GM23338 (cell line): ENCODE measurements at regions not wholly inside any gene's neighbourhood (a gene's known extent, or its start where the extent isn't known, plus 50 kb on each side); places are given as distances from the start of the nearest gene placed in this dataset.

Experiments
- ATAC-seq: fragments of 200-7000 bp; cut with Tn5 transposase; 3 replicates; pipeline ENCODE4 v1.9.1; 2020
- DNase-seq: peaks from one replicate; pipeline ENCODE4 v3.0.0-alpha.2; 2015; ENCODE audit warnings: low spot score
- H2AFZ ChIP-seq: fragments of 200-600 bp; sonication (generic); 2 replicates; pipeline ENCODE4 v1.8.0; 2016; ENCODE audit warnings: antibody characterized with exemption, mild to moderate bottlenecking, moderate library complexity
- H3F3A ChIP-seq: fragments of 200-600 bp; sonication (generic); replicated peaks from 2 replicates; pipeline ENCODE4 v1.8.0; 2017; ENCODE audit warnings: antibody characterized with exemption, mixed run types, low read depth
- H3K27ac ChIP-seq: fragments of 200-600 bp; sonication (generic); 2 replicates; pipeline ENCODE4 v1.6.1; 2016; ENCODE audit warnings: low read depth
- H3K27me3 ChIP-seq: fragments of 200-600 bp; sonication (generic); 2 replicates; pipeline ENCODE4 v1.8.0; 2016; ENCODE audit warnings: mild to moderate bottlenecking, mixed run types, moderate library complexity; ENCODE audit not compliant: insufficient read depth
- H3K36me3 ChIP-seq: fragments of 200-600 bp; sonication (generic); 2 replicates; pipeline ENCODE4 v1.8.0; 2016; ENCODE audit warnings: mild to moderate bottlenecking; ENCODE audit not compliant: insufficient read depth
- H3K4me1 ChIP-seq: fragments of 200-600 bp; sonication (generic); 2 replicates; pipeline ENCODE4 v1.8.0; 2016; ENCODE audit warnings: mild to moderate bottlenecking, moderate library complexity; ENCODE audit not compliant: insufficient read depth
- H3K4me2 ChIP-seq: fragments of 200-600 bp; sonication (generic); 2 replicates; pipeline ENCODE4 v1.7.1; 2017; ENCODE audit warnings: mixed run types
- H3K4me3 ChIP-seq: fragments of 200-600 bp; sonication (generic); 2 replicates; pipeline ENCODE4 v1.6.1; 2016; ENCODE audit warnings: mixed run types
- H3K79me2 ChIP-seq: fragments of 200-600 bp; sonication (generic); replicated peaks from 2 replicates; pipeline ENCODE4 v1.8.0; 2017; ENCODE audit warnings: mild to moderate bottlenecking; ENCODE audit not compliant: insufficient read depth
- H3K9me2 ChIP-seq: fragments of 200-600 bp; sonication (generic); 2 replicates; pipeline ENCODE4 v1.8.0; 2017; ENCODE audit not compliant: insufficient read depth
- H4K20me1 ChIP-seq: fragments of 200-600 bp; sonication (generic); replicated peaks from 2 replicates; pipeline ENCODE4 v1.8.0; 2017; ENCODE audit warnings: mild to moderate bottlenecking; ENCODE audit not compliant: insufficient read depth
- H3K27ac Mint-ChIP-seq: 2 replicates; pipeline ENCODE4 v1.8.0; 2020; ENCODE audit warnings: inconsistent platforms, mild to moderate bottlenecking, moderate library complexity, mixed read lengths
- H3K27me3 Mint-ChIP-seq: 3 replicates; pipeline ENCODE4 v1.8.0; 2022; ENCODE audit warnings: low read depth, mild to moderate bottlenecking, moderate library complexity, mixed read lengths, inconsistent platforms; ENCODE audit not compliant: insufficient read depth, poor library complexity
- H3K36me3 Mint-ChIP-seq: 3 replicates; pipeline ENCODE4 v1.8.0; 2021; ENCODE audit warnings: low read depth, mild to moderate bottlenecking, inconsistent platforms, moderate library complexity, mixed read lengths
- H3K4me1 Mint-ChIP-seq: 3 replicates; pipeline ENCODE4 v1.8.0; 2020; ENCODE audit warnings: mild to moderate bottlenecking, inconsistent platforms, mixed read lengths
- H3K4me3 Mint-ChIP-seq: 3 replicates; pipeline ENCODE4 v1.8.0; 2021; ENCODE audit warnings: moderate library complexity, mild to moderate bottlenecking, inconsistent platforms, mixed read lengths
- H3K9me3 Mint-ChIP-seq: 3 replicates; pipeline ENCODE4 v1.8.0; 2020; ENCODE audit warnings: moderate library complexity, mild to moderate bottlenecking, inconsistent platforms, mixed read lengths
- POLR2AphosphoS5 ChIP-seq: IDR thresholded peaks from 2 replicates; pipeline ENCODE4 v1.6.1; 2016; ENCODE audit warnings: antibody characterized with exemption, low read depth
- TF ChIP-seq, protein P1 (sequence below), 2 experiments: fragments of 200-600 bp in 1 of 2; sonication (generic) in 1 of 2; conservative IDR thresholded peaks; 2 replicates each; pipeline versions ENCODE4 v1.5.1 to v1.6.1; 2016 to 2017; ENCODE audit warnings: antibody characterized with exemption in 2 of 2, low read depth in 2 of 2, mild to moderate bottlenecking in 2 of 2, moderate library complexity in 1 of 2
- TF ChIP-seq, protein P2 (sequence below): fragments of 250-450 bp; sonication (Bioruptor Pico); IDR thresholded peaks from 2 replicates; pipeline ENCODE4 v1.5.0; 2020; ENCODE audit warnings: mild to moderate bottlenecking, moderate library complexity
- TF ChIP-seq, protein P3 (sequence below): IDR thresholded peaks from 2 replicates; pipeline ENCODE4 v1.6.1; 2016; ENCODE audit warnings: antibody characterized with exemption

DNA sequence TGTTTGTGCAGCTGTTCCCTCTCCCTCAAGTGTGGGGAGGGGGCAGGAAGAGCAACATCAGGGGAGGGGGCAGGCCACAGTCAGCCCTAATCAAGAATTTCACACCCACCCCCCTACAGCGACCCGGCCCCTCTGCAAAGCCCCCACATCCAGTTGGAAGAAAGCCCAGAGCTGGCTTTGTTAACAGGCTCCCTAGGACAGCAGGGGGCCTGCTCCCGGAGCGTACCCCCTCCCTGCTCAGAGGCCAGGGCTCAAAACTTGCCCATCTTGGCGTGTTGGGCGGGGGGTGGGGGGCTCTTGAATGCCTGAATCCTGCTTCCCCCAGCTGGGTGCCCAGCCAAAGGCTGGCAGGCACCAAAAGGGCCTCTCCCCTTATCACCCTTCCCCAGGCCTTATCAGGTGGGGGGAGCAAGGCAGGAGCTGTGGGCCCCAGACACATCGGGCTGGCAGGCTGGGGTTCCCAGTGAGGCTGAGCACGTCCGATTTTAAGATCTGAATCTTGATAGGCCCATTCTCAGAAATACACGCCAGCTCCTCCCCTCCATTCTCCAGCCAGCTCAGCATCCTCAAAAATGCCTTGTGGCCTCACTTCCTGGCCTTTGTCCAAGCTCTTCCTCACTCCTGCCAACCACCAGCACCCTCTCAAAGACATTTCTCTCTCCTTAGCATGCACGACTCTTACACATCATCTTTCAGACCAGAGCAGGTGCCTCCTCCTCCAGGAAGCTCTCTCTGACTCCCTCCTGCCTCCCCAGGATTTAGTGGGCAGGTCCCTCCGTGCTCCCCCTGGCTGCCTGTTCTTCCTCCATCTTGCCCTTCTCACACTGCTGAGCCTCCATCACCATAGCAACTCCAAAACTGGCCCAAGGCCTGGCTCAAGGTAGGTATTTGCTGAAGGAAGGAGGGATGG is 384.8 kb downstream of the MN1 start:
- no peaks in the 10 kb centered on the region for H3K9me2 ChIP-seq
- H3K9me3 Mint-ChIP-seq = no peaks in the 10 kb centered on the region
- peaks cover 18% of the 10 kb centered on the region for H3K4me1 ChIP-seq
- peaks cover 31% of the 10 kb centered on the region for H3K4me1 Mint-ChIP-seq
- H3K36me3 Mint-ChIP-seq = no peaks in the 10 kb centered on the region
- ATAC-seq (peak; percentile 82), DNase-seq (peak; percentile 83)
- TF ChIP-seq, protein P1, sequence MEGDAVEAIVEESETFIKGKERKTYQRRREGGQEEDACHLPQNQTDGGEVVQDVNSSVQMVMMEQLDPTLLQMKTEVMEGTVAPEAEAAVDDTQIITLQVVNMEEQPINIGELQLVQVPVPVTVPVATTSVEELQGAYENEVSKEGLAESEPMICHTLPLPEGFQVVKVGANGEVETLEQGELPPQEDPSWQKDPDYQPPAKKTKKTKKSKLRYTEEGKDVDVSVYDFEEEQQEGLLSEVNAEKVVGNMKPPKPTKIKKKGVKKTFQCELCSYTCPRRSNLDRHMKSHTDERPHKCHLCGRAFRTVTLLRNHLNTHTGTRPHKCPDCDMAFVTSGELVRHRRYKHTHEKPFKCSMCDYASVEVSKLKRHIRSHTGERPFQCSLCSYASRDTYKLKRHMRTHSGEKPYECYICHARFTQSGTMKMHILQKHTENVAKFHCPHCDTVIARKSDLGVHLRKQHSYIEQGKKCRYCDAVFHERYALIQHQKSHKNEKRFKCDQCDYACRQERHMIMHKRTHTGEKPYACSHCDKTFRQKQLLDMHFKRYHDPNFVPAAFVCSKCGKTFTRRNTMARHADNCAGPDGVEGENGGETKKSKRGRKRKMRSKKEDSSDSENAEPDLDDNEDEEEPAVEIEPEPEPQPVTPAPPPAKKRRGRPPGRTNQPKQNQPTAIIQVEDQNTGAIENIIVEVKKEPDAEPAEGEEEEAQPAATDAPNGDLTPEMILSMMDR (conservative IDR thresholded peaks at IDR 0.05; ENCODE audit: low read depth in 2 of 2) = peak; percentile 28 to 42
- no peak for TF ChIP-seq POLR2AphosphoS5
- H3F3A ChIP-seq = 0 out of 2 replicates have a peak, but pooled peaks cover 2% of the 10 kb centered on the region
- no peak overlapping the region for H3K4me3 ChIP-seq
- H4K20me1 ChIP-seq = no peaks in the 10 kb centered on the region
- H3K27me3 ChIP-seq = no peaks in the 10 kb centered on the region
- no peak overlapping the region; the same call in 1 of the 2 replicates for H3K27ac Mint-ChIP-seq
- 0 out of 2 replicates have a peak overlapping the region, but pooled peaks have one; percentile 4 for H3K27ac ChIP-seq
- peak overlapping the region; percentile 4; the same call in 2 of the 3 replicates for H3K4me3 Mint-ChIP-seq
- H3K79me2 ChIP-seq = no peaks in the 10 kb centered on the region
- H3K4me2 ChIP-seq = peak overlapping the region; percentile 68; the same call in 1 of the 2 replicates
- H2AFZ ChIP-seq = peak overlapping the region; percentile 70; the same call in 1 of the 2 replicates
- peaks cover 19% of the 10 kb centered on the region for H3K27me3 Mint-ChIP-seq
- H3K36me3 ChIP-seq = no peaks in the 10 kb centered on the region

DNA sequence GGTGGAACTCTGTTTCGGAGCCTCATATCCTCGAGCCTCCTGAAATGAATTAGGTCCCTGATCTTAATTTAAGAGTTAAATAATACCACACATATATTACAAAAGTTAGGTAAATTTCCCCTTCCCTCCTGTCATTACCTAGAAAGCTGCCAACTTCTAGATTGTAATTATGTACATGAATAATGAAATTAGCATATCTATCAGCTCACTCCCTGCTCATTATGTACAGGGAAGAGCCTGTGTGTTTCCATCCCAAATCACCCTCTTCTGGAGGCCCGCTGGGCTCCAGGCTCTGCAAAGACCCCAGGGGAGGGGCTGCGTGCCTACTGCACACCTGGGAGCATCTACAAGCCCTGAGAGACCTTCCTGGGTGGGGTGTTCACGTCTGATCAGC is 384.1 kb downstream of the MN1 start:
- Histone ChIP-seq H3K4me2 (peak overlapping the region; percentile 3; the same call in 1 of the 2 replicates), H3K9me2 (no peaks in the 10 kb centered on the region), H3K27ac (no peak overlapping the region), H2AFZ (no peak overlapping the region), H3K4me3 (no peak overlapping the region), H3K27me3 (no peaks in the 10 kb centered on the region), H3K36me3 (no peaks in the 10 kb centered on the region), H3F3A (0 out of 2 replicates have a peak, but pooled peaks cover 2% of the 10 kb centered on the region), H4K20me1 (no peaks in the 10 kb centered on the region), H3K4me1 (peaks cover 18% of the 10 kb centered on the region), H3K79me2 (no peaks in the 10 kb centered on the region)
- TF ChIP-seq, protein P2, sequence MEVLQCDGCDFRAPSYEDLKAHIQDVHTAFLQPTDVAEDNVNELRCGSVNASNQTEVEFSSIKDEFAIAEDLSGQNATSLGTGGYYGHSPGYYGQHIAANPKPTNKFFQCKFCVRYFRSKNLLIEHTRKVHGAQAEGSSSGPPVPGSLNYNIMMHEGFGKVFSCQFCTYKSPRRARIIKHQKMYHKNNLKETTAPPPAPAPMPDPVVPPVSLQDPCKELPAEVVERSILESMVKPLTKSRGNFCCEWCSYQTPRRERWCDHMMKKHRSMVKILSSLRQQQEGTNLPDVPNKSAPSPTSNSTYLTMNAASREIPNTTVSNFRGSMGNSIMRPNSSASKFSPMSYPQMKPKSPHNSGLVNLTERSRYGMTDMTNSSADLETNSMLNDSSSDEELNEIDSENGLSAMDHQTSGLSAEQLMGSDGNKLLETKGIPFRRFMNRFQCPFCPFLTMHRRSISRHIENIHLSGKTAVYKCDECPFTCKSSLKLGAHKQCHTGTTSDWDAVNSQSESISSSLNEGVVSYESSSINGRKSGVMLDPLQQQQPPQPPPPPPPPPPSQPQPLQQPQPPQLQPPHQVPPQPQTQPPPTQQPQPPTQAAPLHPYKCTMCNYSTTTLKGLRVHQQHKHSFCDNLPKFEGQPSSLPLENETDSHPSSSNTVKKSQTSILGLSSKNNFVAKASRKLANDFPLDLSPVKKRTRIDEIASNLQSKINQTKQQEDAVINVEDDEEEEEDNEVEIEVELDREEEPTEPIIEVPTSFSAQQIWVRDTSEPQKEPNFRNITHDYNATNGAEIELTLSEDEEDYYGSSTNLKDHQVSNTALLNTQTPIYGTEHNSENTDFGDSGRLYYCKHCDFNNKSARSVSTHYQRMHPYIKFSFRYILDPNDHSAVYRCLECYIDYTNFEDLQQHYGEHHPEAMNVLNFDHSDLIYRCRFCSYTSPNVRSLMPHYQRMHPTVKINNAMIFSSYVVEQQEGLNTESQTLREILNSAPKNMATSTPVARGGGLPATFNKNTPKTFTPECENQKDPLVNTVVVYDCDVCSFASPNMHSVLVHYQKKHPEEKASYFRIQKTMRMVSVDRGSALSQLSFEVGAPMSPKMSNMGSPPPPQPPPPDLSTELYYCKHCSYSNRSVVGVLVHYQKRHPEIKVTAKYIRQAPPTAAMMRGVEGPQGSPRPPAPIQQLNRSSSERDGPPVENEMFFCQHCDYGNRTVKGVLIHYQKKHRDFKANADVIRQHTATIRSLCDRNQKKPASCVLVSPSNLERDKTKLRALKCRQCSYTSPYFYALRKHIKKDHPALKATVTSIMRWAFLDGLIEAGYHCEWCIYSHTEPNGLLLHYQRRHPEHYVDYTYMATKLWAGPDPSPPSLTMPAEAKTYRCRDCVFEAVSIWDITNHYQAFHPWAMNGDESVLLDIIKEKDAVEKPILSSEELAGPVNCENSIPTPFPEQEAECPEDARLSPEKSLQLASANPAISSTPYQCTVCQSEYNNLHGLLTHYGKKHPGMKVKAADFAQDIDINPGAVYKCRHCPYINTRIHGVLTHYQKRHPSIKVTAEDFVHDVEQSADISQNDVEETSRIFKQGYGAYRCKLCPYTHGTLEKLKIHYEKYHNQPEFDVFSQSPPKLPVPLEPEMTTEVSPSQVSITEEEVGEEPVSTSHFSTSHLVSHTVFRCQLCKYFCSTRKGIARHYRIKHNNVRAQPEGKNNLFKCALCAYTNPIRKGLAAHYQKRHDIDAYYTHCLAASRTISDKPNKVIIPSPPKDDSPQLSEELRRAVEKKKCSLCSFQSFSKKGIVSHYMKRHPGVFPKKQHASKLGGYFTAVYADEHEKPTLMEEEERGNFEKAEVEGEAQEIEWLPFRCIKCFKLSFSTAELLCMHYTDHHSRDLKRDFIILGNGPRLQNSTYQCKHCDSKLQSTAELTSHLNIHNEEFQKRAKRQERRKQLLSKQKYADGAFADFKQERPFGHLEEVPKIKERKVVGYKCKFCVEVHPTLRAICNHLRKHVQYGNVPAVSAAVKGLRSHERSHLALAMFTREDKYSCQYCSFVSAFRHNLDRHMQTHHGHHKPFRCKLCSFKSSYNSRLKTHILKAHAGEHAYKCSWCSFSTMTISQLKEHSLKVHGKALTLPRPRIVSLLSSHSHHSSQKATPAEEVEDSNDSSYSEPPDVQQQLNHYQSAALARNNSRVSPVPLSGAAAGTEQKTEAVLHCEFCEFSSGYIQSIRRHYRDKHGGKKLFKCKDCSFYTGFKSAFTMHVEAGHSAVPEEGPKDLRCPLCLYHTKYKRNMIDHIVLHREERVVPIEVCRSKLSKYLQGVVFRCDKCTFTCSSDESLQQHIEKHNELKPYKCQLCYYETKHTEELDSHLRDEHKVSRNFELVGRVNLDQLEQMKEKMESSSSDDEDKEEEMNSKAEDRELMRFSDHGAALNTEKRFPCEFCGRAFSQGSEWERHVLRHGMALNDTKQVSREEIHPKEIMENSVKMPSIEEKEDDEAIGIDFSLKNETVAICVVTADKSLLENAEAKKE = no peak
- TF ChIP-seq, protein P3, sequence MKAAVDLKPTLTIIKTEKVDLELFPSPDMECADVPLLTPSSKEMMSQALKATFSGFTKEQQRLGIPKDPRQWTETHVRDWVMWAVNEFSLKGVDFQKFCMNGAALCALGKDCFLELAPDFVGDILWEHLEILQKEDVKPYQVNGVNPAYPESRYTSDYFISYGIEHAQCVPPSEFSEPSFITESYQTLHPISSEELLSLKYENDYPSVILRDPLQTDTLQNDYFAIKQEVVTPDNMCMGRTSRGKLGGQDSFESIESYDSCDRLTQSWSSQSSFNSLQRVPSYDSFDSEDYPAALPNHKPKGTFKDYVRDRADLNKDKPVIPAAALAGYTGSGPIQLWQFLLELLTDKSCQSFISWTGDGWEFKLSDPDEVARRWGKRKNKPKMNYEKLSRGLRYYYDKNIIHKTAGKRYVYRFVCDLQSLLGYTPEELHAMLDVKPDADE = no peak
- no peak; the same call in 2 of the 3 replicates for ATAC-seq
- Mint-ChIP-seq H3K27ac (no peak overlapping the region), H3K27me3 (peaks cover 17% of the 10 kb centered on the region), H3K36me3 (no peaks in the 10 kb centered on the region), H3K4me1 (peaks cover 31% of the 10 kb centered on the region), H3K4me3 (peak overlapping the region; percentile 4; the same call in 2 of the 3 replicates), H3K9me3 (no peaks in the 10 kb centered on the region)
- DNase-seq = no peak
